Osteoblast (primary cell): ENCODE measurements at regions not wholly inside any gene's neighbourhood (a gene's known extent, or its start where the extent isn't known, plus 50 kb on each side); places are given as distances from the start of the nearest gene placed in this dataset.

Source experiments
- DNase-seq: peaks from one replicate; pipeline ENCODE4 v3.0.0; 2011; ENCODE audit warnings: low spot score, mixed read lengths; ENCODE audit not compliant: insufficient read length; ENCODE audit errors: missing footprints
- H2AFZ ChIP-seq: 2 replicates; pipeline ENCODE4 v1.6.0; 2011; ENCODE audit warnings: mild to moderate bottlenecking, low read length
- H3K27ac ChIP-seq: 2 replicates; pipeline ENCODE4 v1.5.1; 2011; ENCODE audit warnings: mild to moderate bottlenecking, low read depth, low read length, moderate library complexity
- H3K27me3 ChIP-seq: 2 replicates; pipeline ENCODE4 v1.6.0; 2012; ENCODE audit warnings: mild to moderate bottlenecking, control low read depth, inconsistent platforms, low read length, moderate library complexity; ENCODE audit not compliant: insufficient read depth
- H3K36me3 ChIP-seq: 2 replicates; pipeline ENCODE4 v1.5.1; 2011; ENCODE audit warnings: mild to moderate bottlenecking, low read length, control low read depth, moderate library complexity; ENCODE audit not compliant: insufficient read depth
- H3K4me1 ChIP-seq: 2 replicates; pipeline ENCODE4 v1.5.1; 2011; ENCODE audit warnings: mild to moderate bottlenecking, low read length, control low read depth, moderate library complexity; ENCODE audit not compliant: insufficient read depth
- H3K4me2 ChIP-seq: 2 replicates; pipeline ENCODE4 v1.6.0; 2011; ENCODE audit warnings: mild to moderate bottlenecking, low read length; ENCODE audit not compliant: insufficient read depth
- H3K4me3 ChIP-seq: fragments of 200-600 bp; sonication (generic); 3 replicates; pipeline ENCODE4 v1.5.1; 2012; ENCODE audit warnings: mild to moderate bottlenecking, low read length, inconsistent platforms; ENCODE audit not compliant: insufficient read depth
- H3K79me2 ChIP-seq: 2 replicates; pipeline ENCODE4 v1.6.0; 2012; ENCODE audit warnings: mild to moderate bottlenecking, low read length, control low read depth, inconsistent platforms; ENCODE audit not compliant: insufficient read depth
- H3K9me3 ChIP-seq: 2 replicates; pipeline ENCODE4 v1.5.1; 2011; ENCODE audit warnings: low read depth, low read length, control low read depth
- H4K20me1 ChIP-seq: 2 replicates; pipeline ENCODE4 v1.6.0; 2012; ENCODE audit warnings: mild to moderate bottlenecking, low read length, control low read depth; ENCODE audit not compliant: insufficient read depth
- CTCF ChIP-seq: IDR thresholded peaks from 2 replicates; pipeline ENCODE4 v1.5.1; 2011; ENCODE audit warnings: mild to moderate bottlenecking, low read depth, low read length, moderate library complexity; ENCODE audit errors: extremely low read depth

- Histone ChIP-seq H3K4me3 (peak overlapping the region; percentile 19), H3K4me2 (peak overlapping the region; percentile 73), H3K36me3 (no peaks in the 10 kb centered on the region), H3K9me3 (no peaks in the 10 kb centered on the region), H2AFZ (no peak overlapping the region), H3K79me2 (no peaks in the 10 kb centered on the region), H3K4me1 (peaks cover 51% of the 10 kb centered on the region), H3K27me3 (no peaks in the 10 kb centered on the region), H3K27ac (peak overlapping the region; percentile 88), H4K20me1 (no peaks in the 10 kb centered on the region)
- TF ChIP-seq CTCF: no peak
- peak; percentile 66 for DNase-seq
Observed at GRCh38 chr2:144084114-144084661, 435.7 kb downstream of the ZEB2 start.

GRCh38 chr2:144083211-144083610 lies 436.7 kb downstream of the ZEB2 start:
- H3K79me2 ChIP-seq: no peaks in the 10 kb centered on the region
- no peak overlapping the region for H3K4me3 ChIP-seq
- H3K4me2 ChIP-seq: peak overlapping the region; percentile 73
- no peaks in the 10 kb centered on the region for H3K36me3 ChIP-seq
- no peaks in the 10 kb centered on the region for H3K9me3 ChIP-seq
- H3K27me3 ChIP-seq: no peaks in the 10 kb centered on the region
- no peak for TF ChIP-seq CTCF
- no peak for DNase-seq
- H3K27ac ChIP-seq: peak overlapping the region; percentile 88
- no peaks in the 10 kb centered on the region for H4K20me1 ChIP-seq
- H3K4me1 ChIP-seq: peaks cover 60% of the 10 kb centered on the region
- H2AFZ ChIP-seq: no peak overlapping the region

GRCh38 chr2:144082777-144083176 lies 437.1 kb downstream of the ZEB2 start:
- Histone ChIP-seq H2AFZ (no peak overlapping the region), H3K4me3 (no peak overlapping the region), H3K27ac (peak overlapping the region; percentile 88), H3K36me3 (no peaks in the 10 kb centered on the region), H3K79me2 (no peaks in the 10 kb centered on the region), H4K20me1 (no peaks in the 10 kb centered on the region), H3K4me1 (peaks cover 63% of the 10 kb centered on the region), H3K9me3 (no peaks in the 10 kb centered on the region), H3K27me3 (no peaks in the 10 kb centered on the region), H3K4me2 (peak overlapping the region; percentile 13)
- peak; percentile 84 for DNase-seq
- TF ChIP-seq CTCF: no peak

- Histone ChIP-seq H3K36me3 (no peaks in the 10 kb centered on the region), H3K4me2 (no peak overlapping the region), H2AFZ (no peak overlapping the region), H3K27ac (peak overlapping the region; percentile 88), H3K4me1 (peaks cover 64% of the 10 kb centered on the region), H3K4me3 (no peak overlapping the region), H3K79me2 (no peaks in the 10 kb centered on the region), H3K9me3 (no peaks in the 10 kb centered on the region), H4K20me1 (no peaks in the 10 kb centered on the region), H3K27me3 (no peaks in the 10 kb centered on the region)
- TF ChIP-seq CTCF: no peak
- no peak for DNase-seq
Observed at GRCh38 chr2:144082327-144082726, 437.6 kb downstream of the ZEB2 start.
